Stimulated activated CD4-positive, alpha-beta T cell treated with anti-CD3 and anti-CD28 coated beads, Interleukin-12 subunit alpha, Interleukin-12 subunit beta, amount 100 ng/mL, for 24 hours (primary cell): ENCODE measurements at regions not wholly inside any gene's neighbourhood (a gene's known extent, or its start where the extent isn't known, plus 50 kb on each side); places are given as distances from the start of the nearest gene placed in this dataset.

Experiments used
- DNase-seq, 2 experiments: peaks; one replicate each; pipeline ENCODE4 v3.0.0-alpha.2; 2020; ENCODE audit warnings: low read depth in 2 of 2

GRCh38 chr5:96340357-96340756 is 92.7 kb downstream of the PCSK1 start:
- DNase-seq, result no peak

GRCh38 chr5:96339862-96340261 is 93.2 kb downstream of the PCSK1 start:
- no peak for DNase-seq

GRCh38 chr5:96338624-96339415 is 94.2 kb downstream of the PCSK1 start:
- DNase-seq, result no peak

GRCh38 chr5:96338091-96338490 is 95.0 kb downstream of the PCSK1 start:
- DNase-seq, result no peak

- DNase-seq, result no peak
Observed at GRCh38 chr5:96337048-96337781, 95.8 kb downstream of the PCSK1 start.

- DNase-seq, result peak; percentile 7 to 43
Observed at GRCh38 chr5:96336351-96336985, 96.6 kb downstream of the PCSK1 start.

- no peak for DNase-seq
Observed at GRCh38 chr5:96335873-96336272, 97.2 kb downstream of the PCSK1 start.

GRCh38 chr5:96333391-96333790 is 99.7 kb downstream of the PCSK1 start:
- no peak for DNase-seq

GRCh38 chr5:96332535-96333366 is 100.3 kb downstream of the PCSK1 start:
- no peak for DNase-seq

GRCh38 chr5:96331681-96332361 is 101.2 kb downstream of the PCSK1 start:
- no peak for DNase-seq

GRCh38 chr5:96331210-96331609 is 101.8 kb downstream of the PCSK1 start:
- no peak for DNase-seq

GRCh38 chr5:96330530-96331140 is 102.4 kb downstream of the PCSK1 start:
- no peak for DNase-seq

- no peak for DNase-seq
Observed at GRCh38 chr5:96329886-96330529, 103.0 kb downstream of the PCSK1 start.

GRCh38 chr5:96329289-96329688 is 103.8 kb downstream of the PCSK1 start:
- DNase-seq, result no peak

GRCh38 chr5:96327722-96328121 is 105.3 kb downstream of the PCSK1 start:
- DNase-seq, result no peak

GRCh38 chr5:96326902-96327301 is 106.1 kb downstream of the PCSK1 start:
- DNase-seq, result no peak

GRCh38 chr5:96324708-96325107 is 108.3 kb downstream of the PCSK1 start:
- DNase-seq, result no peak

GRCh38 chr5:96322865-96323264 is 110.2 kb downstream of the PCSK1 start:
- no peak for DNase-seq

GRCh38 chr5:96322217-96322616 is 110.8 kb downstream of the PCSK1 start:
- no peak for DNase-seq

GRCh38 chr5:96321345-96321744 is 111.7 kb downstream of the PCSK1 start:
- DNase-seq, result no peak
